Endothelial cell (in vitro differentiated cells): ENCODE measurements at regions not wholly inside any gene's neighbourhood (a gene's known extent, or its start where the extent isn't known, plus 50 kb on each side); places are given as distances from the start of the nearest gene placed in this dataset.

Source experiments
- DNase-seq: peaks from one replicate; pipeline ENCODE4 v3.0.0; 2021; ENCODE audit warnings: low spot score
- H3K27ac Mint-ChIP-seq: one replicate; pipeline ENCODE4 v1.8.0; 2021; ENCODE audit warnings: mixed read lengths, inconsistent platforms; ENCODE audit not compliant: unreplicated experiment
- H3K27me3 Mint-ChIP-seq: one replicate; pipeline ENCODE4 v1.8.0; 2021; ENCODE audit warnings: mild to moderate bottlenecking, moderate library complexity, mixed read lengths, inconsistent platforms; ENCODE audit not compliant: unreplicated experiment
- H3K36me3 Mint-ChIP-seq: one replicate; pipeline ENCODE4 v1.8.0; 2021; ENCODE audit warnings: mild to moderate bottlenecking, low read depth, mixed read lengths, inconsistent platforms; ENCODE audit not compliant: unreplicated experiment
- H3K4me1 Mint-ChIP-seq: one replicate; pipeline ENCODE4 v1.8.0; 2021; ENCODE audit warnings: mild to moderate bottlenecking, mixed read lengths, inconsistent platforms; ENCODE audit not compliant: unreplicated experiment
- H3K4me3 Mint-ChIP-seq: one replicate; pipeline ENCODE4 v1.8.0; 2021; ENCODE audit warnings: mild to moderate bottlenecking, mixed read lengths, inconsistent platforms; ENCODE audit not compliant: unreplicated experiment
- H3K9me3 Mint-ChIP-seq: one replicate; pipeline ENCODE4 v1.8.0; 2021; ENCODE audit warnings: mixed read lengths, inconsistent platforms; ENCODE audit not compliant: unreplicated experiment
- TF ChIP-seq, protein P1 (sequence below): fragments of 200-600 bp; sonication (generic); IDR thresholded peaks from one replicate; pipeline ENCODE4 v1.5.0; 2021; ENCODE audit warnings: antibody characterized with exemption; ENCODE audit not compliant: unreplicated experiment

DNA sequence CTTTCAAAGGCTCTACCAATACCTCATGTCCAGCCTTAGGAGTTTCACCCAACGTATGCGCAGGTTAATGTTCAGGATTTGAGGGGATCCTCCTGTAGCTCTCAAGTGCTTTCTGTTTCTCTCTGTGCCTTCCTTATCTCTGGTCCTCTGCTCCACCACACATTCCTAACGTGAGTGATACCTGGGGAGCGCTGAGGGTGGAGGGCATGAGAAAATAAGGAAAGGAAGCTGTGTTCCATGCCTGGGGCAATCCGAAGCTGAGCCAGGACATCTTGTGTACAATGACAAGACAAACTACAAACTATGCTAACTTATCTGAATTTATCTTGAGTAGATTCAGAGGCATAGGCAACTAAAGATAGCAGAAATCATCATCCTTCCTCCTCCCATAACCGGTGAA lies 136.4 kb downstream of the SST start:
- Mint-ChIP-seq H3K27ac (no peak overlapping the region), H3K9me3 (no peaks in the 10 kb centered on the region), H3K4me3 (no peak overlapping the region), H3K36me3 (no peaks in the 10 kb centered on the region), H3K4me1 (no peaks in the 10 kb centered on the region), H3K27me3 (peaks cover 1% of the 10 kb centered on the region)
- no peak for DNase-seq
- TF ChIP-seq, protein P1, sequence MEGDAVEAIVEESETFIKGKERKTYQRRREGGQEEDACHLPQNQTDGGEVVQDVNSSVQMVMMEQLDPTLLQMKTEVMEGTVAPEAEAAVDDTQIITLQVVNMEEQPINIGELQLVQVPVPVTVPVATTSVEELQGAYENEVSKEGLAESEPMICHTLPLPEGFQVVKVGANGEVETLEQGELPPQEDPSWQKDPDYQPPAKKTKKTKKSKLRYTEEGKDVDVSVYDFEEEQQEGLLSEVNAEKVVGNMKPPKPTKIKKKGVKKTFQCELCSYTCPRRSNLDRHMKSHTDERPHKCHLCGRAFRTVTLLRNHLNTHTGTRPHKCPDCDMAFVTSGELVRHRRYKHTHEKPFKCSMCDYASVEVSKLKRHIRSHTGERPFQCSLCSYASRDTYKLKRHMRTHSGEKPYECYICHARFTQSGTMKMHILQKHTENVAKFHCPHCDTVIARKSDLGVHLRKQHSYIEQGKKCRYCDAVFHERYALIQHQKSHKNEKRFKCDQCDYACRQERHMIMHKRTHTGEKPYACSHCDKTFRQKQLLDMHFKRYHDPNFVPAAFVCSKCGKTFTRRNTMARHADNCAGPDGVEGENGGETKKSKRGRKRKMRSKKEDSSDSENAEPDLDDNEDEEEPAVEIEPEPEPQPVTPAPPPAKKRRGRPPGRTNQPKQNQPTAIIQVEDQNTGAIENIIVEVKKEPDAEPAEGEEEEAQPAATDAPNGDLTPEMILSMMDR = no peak

DNA sequence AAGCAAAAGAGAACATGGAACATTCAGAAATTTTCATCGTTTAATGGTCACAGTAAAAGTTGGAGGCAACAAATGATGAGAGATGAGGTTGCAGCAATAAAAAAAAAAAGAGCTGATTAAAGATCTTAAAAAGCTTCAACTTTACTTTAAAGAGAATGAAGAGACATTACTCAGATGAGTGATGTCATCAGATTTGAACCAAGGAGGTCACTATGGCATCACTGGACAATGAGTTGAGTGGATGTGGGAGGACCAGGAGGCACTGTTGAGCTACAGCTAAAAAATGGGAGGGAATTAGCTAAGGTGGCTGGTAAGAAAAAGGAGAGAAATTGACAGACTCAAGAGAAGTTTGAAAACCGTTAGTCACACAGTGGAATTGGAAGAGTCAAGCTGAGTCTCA lies 138.4 kb downstream of the SST start:
- no peak overlapping the region for H3K4me3 Mint-ChIP-seq
- no peaks in the 10 kb centered on the region for H3K36me3 Mint-ChIP-seq
- TF ChIP-seq, protein P1 = no peak
- no peak overlapping the region for H3K27ac Mint-ChIP-seq
- no peak for DNase-seq
- no peaks in the 10 kb centered on the region for H3K9me3 Mint-ChIP-seq
- no peaks in the 10 kb centered on the region for H3K4me1 Mint-ChIP-seq
- H3K27me3 Mint-ChIP-seq = peaks cover 1% of the 10 kb centered on the region

DNA sequence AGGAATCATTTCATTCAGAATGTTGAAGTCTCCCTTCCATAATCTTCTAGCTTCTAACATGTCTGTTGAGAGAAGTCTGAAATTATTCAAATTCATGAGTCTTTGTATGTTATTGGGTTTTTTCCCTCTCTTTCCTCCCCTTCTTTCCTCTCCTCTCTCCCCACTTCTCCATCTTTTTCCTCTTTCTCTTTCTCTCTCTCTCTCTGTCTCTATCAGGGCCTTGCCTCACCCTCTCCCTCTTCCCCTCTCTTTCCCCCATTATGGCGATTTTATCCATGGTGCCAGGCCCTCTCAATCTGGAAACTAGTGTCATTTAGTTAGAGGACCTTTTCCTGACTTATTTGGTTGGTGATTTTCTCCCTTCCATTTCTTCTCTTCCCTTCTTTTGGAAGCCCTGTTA lies 147.3 kb downstream of the SST start:
- Mint-ChIP-seq H3K27ac (no peak overlapping the region), H3K4me1 (peaks cover 8% of the 10 kb centered on the region), H3K36me3 (no peaks in the 10 kb centered on the region), H3K4me3 (no peak overlapping the region), H3K27me3 (no peaks in the 10 kb centered on the region), H3K9me3 (no peaks in the 10 kb centered on the region)
- TF ChIP-seq, protein P1 = no peak
- DNase-seq = no peak

DNA sequence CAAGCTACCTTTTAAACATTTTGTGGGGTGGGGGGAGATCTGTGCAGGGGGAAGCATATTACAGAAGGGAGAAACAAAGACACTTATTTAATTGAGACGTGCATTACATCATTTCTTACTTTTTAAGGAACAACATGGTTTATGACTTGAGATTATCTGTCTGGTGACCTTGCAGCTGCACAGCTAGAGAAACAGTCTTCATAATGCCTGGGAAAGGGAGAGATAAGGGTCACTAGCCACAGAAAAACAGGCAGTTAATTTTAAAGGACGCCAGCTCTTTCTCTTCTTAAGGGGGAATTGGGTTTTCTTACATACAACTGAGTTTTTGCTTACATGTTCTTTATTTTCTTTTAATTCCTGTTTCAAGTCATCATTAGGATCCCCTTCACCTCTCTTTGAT lies 147.9 kb downstream of the SST start:
- DNase-seq = no peak
- H3K36me3 Mint-ChIP-seq = no peaks in the 10 kb centered on the region
- H3K27ac Mint-ChIP-seq = no peak overlapping the region
- TF ChIP-seq, protein P1 = no peak
- H3K4me1 Mint-ChIP-seq = peaks cover 9% of the 10 kb centered on the region
- no peaks in the 10 kb centered on the region for H3K9me3 Mint-ChIP-seq
- H3K4me3 Mint-ChIP-seq = no peak overlapping the region
- H3K27me3 Mint-ChIP-seq = no peaks in the 10 kb centered on the region

DNA sequence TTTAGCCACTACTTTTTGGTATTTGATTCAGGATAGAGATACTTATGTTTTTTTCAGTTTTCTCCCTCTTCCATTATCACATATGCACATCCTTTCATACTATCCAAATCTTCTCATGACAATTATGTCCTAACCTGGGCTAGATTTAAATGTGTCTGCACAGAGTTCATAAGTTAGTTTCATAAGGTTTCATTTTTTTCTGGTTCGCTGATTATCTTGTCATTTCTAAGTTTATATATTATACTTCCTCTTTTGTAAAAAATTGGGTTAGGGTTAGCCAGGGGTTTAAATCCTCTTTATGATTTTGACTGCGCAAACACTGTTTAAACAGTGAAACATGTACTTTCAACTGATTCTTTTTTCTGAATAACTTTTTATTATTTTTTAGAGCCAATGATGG lies 148.6 kb downstream of the SST start:
- H3K4me1 Mint-ChIP-seq = peaks cover 9% of the 10 kb centered on the region
- no peaks in the 10 kb centered on the region for H3K36me3 Mint-ChIP-seq
- no peak overlapping the region for H3K4me3 Mint-ChIP-seq
- no peak overlapping the region for H3K27ac Mint-ChIP-seq
- no peaks in the 10 kb centered on the region for H3K27me3 Mint-ChIP-seq
- no peak for DNase-seq
- TF ChIP-seq, protein P1 = no peak
- no peaks in the 10 kb centered on the region for H3K9me3 Mint-ChIP-seq
